Keratinocyte (primary cell): ENCODE measurements at regions not wholly inside any gene's neighbourhood (a gene's known extent, or its start where the extent isn't known, plus 50 kb on each side); places are given as distances from the start of the nearest gene placed in this dataset.

ENCODE experiments used
- CTCF ChIP-seq, 3 experiments: IDR thresholded peaks in 1 of 3; conservative IDR thresholded peaks in 1 of 3; optimal IDR thresholded peaks in 1 of 3; 2 replicates in 2 of 3; 3 replicates in 1 of 3; pipeline versions ENCODE3 to v1.5.1; 2011; ENCODE audit warnings: low read length in 3 of 3, mild to moderate bottlenecking in 3 of 3, moderate library complexity in 2 of 3, control low read depth in 1 of 3, inconsistent platforms in 1 of 3; ENCODE audit not compliant: insufficient read depth in 2 of 3; ENCODE audit errors: extremely low read depth in 1 of 3
- EZH2 ChIP-seq: IDR thresholded peaks from one replicate; pipeline ENCODE4 v1.6.1; 2012; ENCODE audit warnings: inconsistent platforms, mild to moderate bottlenecking, low read length, moderate library complexity

- TF ChIP-seq CTCF (optimal IDR thresholded peaks at IDR 0.05 in 1 of 3, IDR thresholded peaks at IDR 0.05 in 1 of 3, conservative IDR thresholded peaks at IDR 0.05 in 1 of 3; ENCODE audit: extremely low read depth in 1 of 3, insufficient read depth in 2 of 3, low read length in 3 of 3), result no peak
- TF ChIP-seq EZH2, result no peak
Observed at GRCh38 chr13:84360822-84361221, 478.5 kb upstream of the SLITRK1 start.
